ENCODE measurements at regions not wholly inside any gene's neighbourhood (a gene's known extent, or its start where the extent isn't known, plus 50 kb on each side); places are given as distances from the start of the nearest gene placed in this dataset.

DNA sequence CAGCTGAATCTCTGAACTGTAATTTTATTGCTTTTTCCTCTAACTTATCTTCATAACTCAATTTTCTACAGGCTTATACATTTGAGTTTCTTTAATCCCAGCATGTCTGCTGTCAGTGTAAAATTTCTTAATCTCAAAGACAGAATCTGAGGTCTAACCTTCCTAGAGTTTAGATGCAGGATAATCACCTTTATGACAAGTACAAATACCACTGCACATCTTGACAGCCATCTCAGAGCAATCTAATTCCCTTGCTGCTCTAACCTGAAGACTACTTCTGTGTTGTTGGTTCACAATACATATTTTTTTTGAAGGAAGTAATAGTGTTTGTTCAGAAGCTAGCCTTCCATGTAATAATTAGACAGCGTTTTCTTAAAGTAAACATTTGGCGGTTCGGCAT is 424.2 kb upstream of the ZWINT start:
- no peak for TF ChIP-seq EZH2 (IDR thresholded peaks at IDR 0.05; ENCODE audit: low read depth, unreplicated experiment)
- no peak for TF ChIP-seq POLR2AphosphoS5 (IDR thresholded peaks at IDR 0.05; ENCODE audit: low read depth)
- TF ChIP-seq, protein P1, sequence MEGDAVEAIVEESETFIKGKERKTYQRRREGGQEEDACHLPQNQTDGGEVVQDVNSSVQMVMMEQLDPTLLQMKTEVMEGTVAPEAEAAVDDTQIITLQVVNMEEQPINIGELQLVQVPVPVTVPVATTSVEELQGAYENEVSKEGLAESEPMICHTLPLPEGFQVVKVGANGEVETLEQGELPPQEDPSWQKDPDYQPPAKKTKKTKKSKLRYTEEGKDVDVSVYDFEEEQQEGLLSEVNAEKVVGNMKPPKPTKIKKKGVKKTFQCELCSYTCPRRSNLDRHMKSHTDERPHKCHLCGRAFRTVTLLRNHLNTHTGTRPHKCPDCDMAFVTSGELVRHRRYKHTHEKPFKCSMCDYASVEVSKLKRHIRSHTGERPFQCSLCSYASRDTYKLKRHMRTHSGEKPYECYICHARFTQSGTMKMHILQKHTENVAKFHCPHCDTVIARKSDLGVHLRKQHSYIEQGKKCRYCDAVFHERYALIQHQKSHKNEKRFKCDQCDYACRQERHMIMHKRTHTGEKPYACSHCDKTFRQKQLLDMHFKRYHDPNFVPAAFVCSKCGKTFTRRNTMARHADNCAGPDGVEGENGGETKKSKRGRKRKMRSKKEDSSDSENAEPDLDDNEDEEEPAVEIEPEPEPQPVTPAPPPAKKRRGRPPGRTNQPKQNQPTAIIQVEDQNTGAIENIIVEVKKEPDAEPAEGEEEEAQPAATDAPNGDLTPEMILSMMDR (conservative IDR thresholded peaks at IDR 0.05; ENCODE audit: low read depth in 2 of 2), result no peak
- TF ChIP-seq, protein P2, sequence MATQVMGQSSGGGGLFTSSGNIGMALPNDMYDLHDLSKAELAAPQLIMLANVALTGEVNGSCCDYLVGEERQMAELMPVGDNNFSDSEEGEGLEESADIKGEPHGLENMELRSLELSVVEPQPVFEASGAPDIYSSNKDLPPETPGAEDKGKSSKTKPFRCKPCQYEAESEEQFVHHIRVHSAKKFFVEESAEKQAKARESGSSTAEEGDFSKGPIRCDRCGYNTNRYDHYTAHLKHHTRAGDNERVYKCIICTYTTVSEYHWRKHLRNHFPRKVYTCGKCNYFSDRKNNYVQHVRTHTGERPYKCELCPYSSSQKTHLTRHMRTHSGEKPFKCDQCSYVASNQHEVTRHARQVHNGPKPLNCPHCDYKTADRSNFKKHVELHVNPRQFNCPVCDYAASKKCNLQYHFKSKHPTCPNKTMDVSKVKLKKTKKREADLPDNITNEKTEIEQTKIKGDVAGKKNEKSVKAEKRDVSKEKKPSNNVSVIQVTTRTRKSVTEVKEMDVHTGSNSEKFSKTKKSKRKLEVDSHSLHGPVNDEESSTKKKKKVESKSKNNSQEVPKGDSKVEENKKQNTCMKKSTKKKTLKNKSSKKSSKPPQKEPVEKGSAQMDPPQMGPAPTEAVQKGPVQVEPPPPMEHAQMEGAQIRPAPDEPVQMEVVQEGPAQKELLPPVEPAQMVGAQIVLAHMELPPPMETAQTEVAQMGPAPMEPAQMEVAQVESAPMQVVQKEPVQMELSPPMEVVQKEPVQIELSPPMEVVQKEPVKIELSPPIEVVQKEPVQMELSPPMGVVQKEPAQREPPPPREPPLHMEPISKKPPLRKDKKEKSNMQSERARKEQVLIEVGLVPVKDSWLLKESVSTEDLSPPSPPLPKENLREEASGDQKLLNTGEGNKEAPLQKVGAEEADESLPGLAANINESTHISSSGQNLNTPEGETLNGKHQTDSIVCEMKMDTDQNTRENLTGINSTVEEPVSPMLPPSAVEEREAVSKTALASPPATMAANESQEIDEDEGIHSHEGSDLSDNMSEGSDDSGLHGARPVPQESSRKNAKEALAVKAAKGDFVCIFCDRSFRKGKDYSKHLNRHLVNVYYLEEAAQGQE (IDR thresholded peaks at IDR 0.05; ENCODE audit: unreplicated experiment), result no peak
- no peak for TF ChIP-seq CREB1 (CRISPR knock-in tag; IDR thresholded peaks at IDR 0.05; ENCODE audit: low read depth)
- TF ChIP-seq EZH2phosphoT487 (IDR thresholded peaks at IDR 0.05; ENCODE audit: unreplicated experiment), result no peak
- TF ChIP-seq, protein P3, sequence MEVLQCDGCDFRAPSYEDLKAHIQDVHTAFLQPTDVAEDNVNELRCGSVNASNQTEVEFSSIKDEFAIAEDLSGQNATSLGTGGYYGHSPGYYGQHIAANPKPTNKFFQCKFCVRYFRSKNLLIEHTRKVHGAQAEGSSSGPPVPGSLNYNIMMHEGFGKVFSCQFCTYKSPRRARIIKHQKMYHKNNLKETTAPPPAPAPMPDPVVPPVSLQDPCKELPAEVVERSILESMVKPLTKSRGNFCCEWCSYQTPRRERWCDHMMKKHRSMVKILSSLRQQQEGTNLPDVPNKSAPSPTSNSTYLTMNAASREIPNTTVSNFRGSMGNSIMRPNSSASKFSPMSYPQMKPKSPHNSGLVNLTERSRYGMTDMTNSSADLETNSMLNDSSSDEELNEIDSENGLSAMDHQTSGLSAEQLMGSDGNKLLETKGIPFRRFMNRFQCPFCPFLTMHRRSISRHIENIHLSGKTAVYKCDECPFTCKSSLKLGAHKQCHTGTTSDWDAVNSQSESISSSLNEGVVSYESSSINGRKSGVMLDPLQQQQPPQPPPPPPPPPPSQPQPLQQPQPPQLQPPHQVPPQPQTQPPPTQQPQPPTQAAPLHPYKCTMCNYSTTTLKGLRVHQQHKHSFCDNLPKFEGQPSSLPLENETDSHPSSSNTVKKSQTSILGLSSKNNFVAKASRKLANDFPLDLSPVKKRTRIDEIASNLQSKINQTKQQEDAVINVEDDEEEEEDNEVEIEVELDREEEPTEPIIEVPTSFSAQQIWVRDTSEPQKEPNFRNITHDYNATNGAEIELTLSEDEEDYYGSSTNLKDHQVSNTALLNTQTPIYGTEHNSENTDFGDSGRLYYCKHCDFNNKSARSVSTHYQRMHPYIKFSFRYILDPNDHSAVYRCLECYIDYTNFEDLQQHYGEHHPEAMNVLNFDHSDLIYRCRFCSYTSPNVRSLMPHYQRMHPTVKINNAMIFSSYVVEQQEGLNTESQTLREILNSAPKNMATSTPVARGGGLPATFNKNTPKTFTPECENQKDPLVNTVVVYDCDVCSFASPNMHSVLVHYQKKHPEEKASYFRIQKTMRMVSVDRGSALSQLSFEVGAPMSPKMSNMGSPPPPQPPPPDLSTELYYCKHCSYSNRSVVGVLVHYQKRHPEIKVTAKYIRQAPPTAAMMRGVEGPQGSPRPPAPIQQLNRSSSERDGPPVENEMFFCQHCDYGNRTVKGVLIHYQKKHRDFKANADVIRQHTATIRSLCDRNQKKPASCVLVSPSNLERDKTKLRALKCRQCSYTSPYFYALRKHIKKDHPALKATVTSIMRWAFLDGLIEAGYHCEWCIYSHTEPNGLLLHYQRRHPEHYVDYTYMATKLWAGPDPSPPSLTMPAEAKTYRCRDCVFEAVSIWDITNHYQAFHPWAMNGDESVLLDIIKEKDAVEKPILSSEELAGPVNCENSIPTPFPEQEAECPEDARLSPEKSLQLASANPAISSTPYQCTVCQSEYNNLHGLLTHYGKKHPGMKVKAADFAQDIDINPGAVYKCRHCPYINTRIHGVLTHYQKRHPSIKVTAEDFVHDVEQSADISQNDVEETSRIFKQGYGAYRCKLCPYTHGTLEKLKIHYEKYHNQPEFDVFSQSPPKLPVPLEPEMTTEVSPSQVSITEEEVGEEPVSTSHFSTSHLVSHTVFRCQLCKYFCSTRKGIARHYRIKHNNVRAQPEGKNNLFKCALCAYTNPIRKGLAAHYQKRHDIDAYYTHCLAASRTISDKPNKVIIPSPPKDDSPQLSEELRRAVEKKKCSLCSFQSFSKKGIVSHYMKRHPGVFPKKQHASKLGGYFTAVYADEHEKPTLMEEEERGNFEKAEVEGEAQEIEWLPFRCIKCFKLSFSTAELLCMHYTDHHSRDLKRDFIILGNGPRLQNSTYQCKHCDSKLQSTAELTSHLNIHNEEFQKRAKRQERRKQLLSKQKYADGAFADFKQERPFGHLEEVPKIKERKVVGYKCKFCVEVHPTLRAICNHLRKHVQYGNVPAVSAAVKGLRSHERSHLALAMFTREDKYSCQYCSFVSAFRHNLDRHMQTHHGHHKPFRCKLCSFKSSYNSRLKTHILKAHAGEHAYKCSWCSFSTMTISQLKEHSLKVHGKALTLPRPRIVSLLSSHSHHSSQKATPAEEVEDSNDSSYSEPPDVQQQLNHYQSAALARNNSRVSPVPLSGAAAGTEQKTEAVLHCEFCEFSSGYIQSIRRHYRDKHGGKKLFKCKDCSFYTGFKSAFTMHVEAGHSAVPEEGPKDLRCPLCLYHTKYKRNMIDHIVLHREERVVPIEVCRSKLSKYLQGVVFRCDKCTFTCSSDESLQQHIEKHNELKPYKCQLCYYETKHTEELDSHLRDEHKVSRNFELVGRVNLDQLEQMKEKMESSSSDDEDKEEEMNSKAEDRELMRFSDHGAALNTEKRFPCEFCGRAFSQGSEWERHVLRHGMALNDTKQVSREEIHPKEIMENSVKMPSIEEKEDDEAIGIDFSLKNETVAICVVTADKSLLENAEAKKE (CRISPR knock-in tag; IDR thresholded peaks at IDR 0.05), result no peak
- no peak for TF ChIP-seq JUNB (IDR thresholded peaks at IDR 0.05; ENCODE audit: unreplicated experiment)
- TF ChIP-seq STAT1 (IDR thresholded peaks at IDR 0.05; ENCODE audit: unreplicated experiment), result no peak
- TF ChIP-seq, protein P4, sequence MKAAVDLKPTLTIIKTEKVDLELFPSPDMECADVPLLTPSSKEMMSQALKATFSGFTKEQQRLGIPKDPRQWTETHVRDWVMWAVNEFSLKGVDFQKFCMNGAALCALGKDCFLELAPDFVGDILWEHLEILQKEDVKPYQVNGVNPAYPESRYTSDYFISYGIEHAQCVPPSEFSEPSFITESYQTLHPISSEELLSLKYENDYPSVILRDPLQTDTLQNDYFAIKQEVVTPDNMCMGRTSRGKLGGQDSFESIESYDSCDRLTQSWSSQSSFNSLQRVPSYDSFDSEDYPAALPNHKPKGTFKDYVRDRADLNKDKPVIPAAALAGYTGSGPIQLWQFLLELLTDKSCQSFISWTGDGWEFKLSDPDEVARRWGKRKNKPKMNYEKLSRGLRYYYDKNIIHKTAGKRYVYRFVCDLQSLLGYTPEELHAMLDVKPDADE (IDR thresholded peaks at IDR 0.05), result no peak
- TF ChIP-seq ZNF114 (CRISPR knock-in tag; IDR thresholded peaks at IDR 0.05), result no peak
